Stimulated activated naive CD8-positive, alpha-beta T cell treated with anti-CD3 and anti-CD28 coated beads, Interleukin-15, amount 100 ng/mL, for 72 hours (primary cell): ENCODE measurements at regions not wholly inside any gene's neighbourhood (a gene's known extent, or its start where the extent isn't known, plus 50 kb on each side); places are given as distances from the start of the nearest gene placed in this dataset.

Experiments
- ATAC-seq: fragments of 150-1000 bp; cut with Tn5 transposase; 2 replicates; pipeline ENCODE4 v1.10.0; 2021; ENCODE audit warnings: mild to moderate bottlenecking, moderate library complexity
- DNase-seq, 2 donors: peaks; one replicate each; pipeline ENCODE4 v3.0.0; 2021 to 2022
- H3K27ac Mint-ChIP-seq, 2 donors: one replicate each; pipeline ENCODE4 v1.8.0; 2022; ENCODE audit warnings: mild to moderate bottlenecking in 2 of 2, mixed read lengths in 2 of 2, moderate library complexity in 2 of 2
- H3K27me3 Mint-ChIP-seq: one replicate; pipeline ENCODE4 v1.8.0; 2022; ENCODE audit warnings: mixed read lengths
- H3K4me1 Mint-ChIP-seq: one replicate; pipeline ENCODE4 v1.8.0; 2022; ENCODE audit warnings: mild to moderate bottlenecking, mixed read lengths
- H3K4me3 Mint-ChIP-seq, 2 donors: one replicate each; pipeline ENCODE4 v1.8.0; 2022; ENCODE audit warnings: mild to moderate bottlenecking in 2 of 2, mixed read lengths in 2 of 2, moderate library complexity in 1 of 2
- H3K9me3 Mint-ChIP-seq, 2 donors: one replicate each; pipeline ENCODE4 v1.8.0; 2022; ENCODE audit warnings: mixed read lengths in 2 of 2

- H3K27ac Mint-ChIP-seq: no peak overlapping the region
- ATAC-seq: no peak
- H3K4me3 Mint-ChIP-seq: no peak overlapping the region
- DNase-seq: no peak
- peaks cover 33% of the 10 kb centered on the region for H3K27me3 Mint-ChIP-seq
- peaks cover 5 to 10% of the 10 kb centered on the region in 2 donors for H3K9me3 Mint-ChIP-seq
- no peaks in the 10 kb centered on the region for H3K4me1 Mint-ChIP-seq
Measured at GRCh38 chrY:7455626-7456025, 544.1 kb upstream of the AMELY start.

GRCh38 chrY:7453336-7453735 is 541.8 kb upstream of the AMELY start:
- no peaks in the 10 kb centered on the region for H3K4me1 Mint-ChIP-seq
- ATAC-seq: no peak
- H3K4me3 Mint-ChIP-seq: no peak overlapping the region
- no peaks in the 10 kb centered on the region for H3K9me3 Mint-ChIP-seq
- H3K27me3 Mint-ChIP-seq: peaks cover 13% of the 10 kb centered on the region
- DNase-seq: no peak
- H3K27ac Mint-ChIP-seq: no peak overlapping the region

GRCh38 chrY:7452246-7452645 is 540.7 kb upstream of the AMELY start:
- H3K9me3 Mint-ChIP-seq: no peaks in the 10 kb centered on the region
- H3K27me3 Mint-ChIP-seq: peaks cover 12% of the 10 kb centered on the region
- DNase-seq (no peak), ATAC-seq (no peak)
- no peaks in the 10 kb centered on the region for H3K4me1 Mint-ChIP-seq
- no peak overlapping the region for H3K4me3 Mint-ChIP-seq
- no peak overlapping the region for H3K27ac Mint-ChIP-seq

- ATAC-seq: no peak
Measured at GRCh38 chrY:7449860-7450259, 538.3 kb upstream of the AMELY start.

GRCh38 chrY:7448687-7449086 is 537.1 kb upstream of the AMELY start:
- Mint-ChIP-seq H3K27ac (no peak overlapping the region), H3K4me3 (no peak overlapping the region), H3K27me3 (peaks cover 12% of the 10 kb centered on the region), H3K4me1 (no peaks in the 10 kb centered on the region), H3K9me3 (no peaks in the 10 kb centered on the region)
- ATAC-seq: no peak
- no peak for DNase-seq

More at GRCh38 chrY:7449860-7450259, 538.3 kb upstream of the AMELY start:
- H3K4me3 Mint-ChIP-seq: no peak overlapping the region
- no peaks in the 10 kb centered on the region for H3K4me1 Mint-ChIP-seq
- H3K27ac Mint-ChIP-seq: no peak overlapping the region
- peaks cover 12% of the 10 kb centered on the region for H3K27me3 Mint-ChIP-seq
- no peaks in the 10 kb centered on the region for H3K9me3 Mint-ChIP-seq
- DNase-seq: no peak

- DNase-seq (no peak), ATAC-seq (no peak)
- Mint-ChIP-seq H3K9me3 (no peaks in the 10 kb centered on the region), H3K27me3 (peaks cover 9% of the 10 kb centered on the region), H3K4me1 (no peaks in the 10 kb centered on the region), H3K27ac (no peak overlapping the region), H3K4me3 (no peak overlapping the region)
Measured at GRCh38 chrY:7447881-7448516, 536.4 kb upstream of the AMELY start.

GRCh38 chrY:7444141-7444540 is 532.6 kb upstream of the AMELY start:
- H3K27me3 Mint-ChIP-seq: no peaks in the 10 kb centered on the region
- no peak overlapping the region for H3K27ac Mint-ChIP-seq
- no peak for DNase-seq
- no peak overlapping the region for H3K4me3 Mint-ChIP-seq
- H3K4me1 Mint-ChIP-seq: no peaks in the 10 kb centered on the region
- H3K9me3 Mint-ChIP-seq: no peaks in the 10 kb centered on the region
- no peak for ATAC-seq

GRCh38 chrY:7440796-7441530 is 529.4 kb upstream of the AMELY start:
- H3K27me3 Mint-ChIP-seq: no peaks in the 10 kb centered on the region
- H3K4me1 Mint-ChIP-seq: no peaks in the 10 kb centered on the region
- H3K4me3 Mint-ChIP-seq: no peak overlapping the region
- DNase-seq (no peak), ATAC-seq (no peak)
- no peak overlapping the region for H3K27ac Mint-ChIP-seq
- no peaks in the 10 kb centered on the region for H3K9me3 Mint-ChIP-seq

- H3K4me1 Mint-ChIP-seq: no peaks in the 10 kb centered on the region
- H3K27me3 Mint-ChIP-seq: no peaks in the 10 kb centered on the region
- DNase-seq: no peak
- ATAC-seq: no peak
- H3K9me3 Mint-ChIP-seq: peaks cover 0 to 10% of the 10 kb centered on the region in 2 donors
- no peak overlapping the region for H3K4me3 Mint-ChIP-seq
- no peak overlapping the region for H3K27ac Mint-ChIP-seq
Measured at GRCh38 chrY:7437086-7437485, 525.5 kb upstream of the AMELY start.

GRCh38 chrY:7433817-7434809 is 522.6 kb upstream of the AMELY start:
- no peak for DNase-seq

GRCh38 chrY:7419165-7419564 is 507.6 kb upstream of the AMELY start:
- peaks cover 0 to under 1% of the 10 kb centered on the region in 2 donors for H3K9me3 Mint-ChIP-seq
- no peaks in the 10 kb centered on the region for H3K27me3 Mint-ChIP-seq
- no peak overlapping the region for H3K27ac Mint-ChIP-seq
- no peak overlapping the region for H3K4me3 Mint-ChIP-seq
- H3K4me1 Mint-ChIP-seq: no peaks in the 10 kb centered on the region
- DNase-seq (no peak), ATAC-seq (no peak)

More at GRCh38 chrY:7433817-7434809, 522.6 kb upstream of the AMELY start:
- no peak overlapping the region for H3K4me3 Mint-ChIP-seq
- peaks cover 8 to 23% of the 10 kb centered on the region in 2 donors for H3K9me3 Mint-ChIP-seq
- H3K27ac Mint-ChIP-seq: no peak overlapping the region
- no peaks in the 10 kb centered on the region for H3K27me3 Mint-ChIP-seq
- ATAC-seq: no peak
- H3K4me1 Mint-ChIP-seq: no peaks in the 10 kb centered on the region

- no peak for DNase-seq
- Mint-ChIP-seq H3K9me3 (no peaks in the 10 kb centered on the region), H3K4me3 (no peak overlapping the region), H3K27me3 (no peaks in the 10 kb centered on the region), H3K4me1 (no peaks in the 10 kb centered on the region), H3K27ac (no peak overlapping the region)
- no peak for ATAC-seq
Measured at GRCh38 chrY:7417946-7418345, 506.4 kb upstream of the AMELY start.

- Mint-ChIP-seq H3K27ac (no peak overlapping the region), H3K27me3 (no peaks in the 10 kb centered on the region), H3K4me1 (no peaks in the 10 kb centered on the region), H3K4me3 (no peak overlapping the region), H3K9me3 (peaks cover 0 to 2% of the 10 kb centered on the region in 2 donors)
- ATAC-seq: no peak
- no peak for DNase-seq
Measured at GRCh38 chrY:7416406-7416805, 504.9 kb upstream of the AMELY start.

GRCh38 chrY:7415157-7415633 is 503.6 kb upstream of the AMELY start:
- Mint-ChIP-seq H3K9me3 (peaks cover 7 to 11% of the 10 kb centered on the region in 2 donors), H3K4me1 (no peaks in the 10 kb centered on the region), H3K4me3 (no peak overlapping the region), H3K27ac (no peak overlapping the region), H3K27me3 (no peaks in the 10 kb centered on the region)
- DNase-seq (no peak), ATAC-seq (no peak)

GRCh38 chrY:7390056-7390455 is 478.5 kb upstream of the AMELY start:
- no peaks in the 10 kb centered on the region for H3K4me1 Mint-ChIP-seq
- DNase-seq (no peak), ATAC-seq (no peak)
- peaks cover 35 to 52% of the 10 kb centered on the region in 2 donors for H3K9me3 Mint-ChIP-seq
- no peak overlapping the region for H3K4me3 Mint-ChIP-seq
- H3K27me3 Mint-ChIP-seq: no peaks in the 10 kb centered on the region
- H3K27ac Mint-ChIP-seq: no peak overlapping the region
